ENCODE measurements at regions not wholly inside any gene's neighbourhood (a gene's known extent, or its start where the extent isn't known, plus 50 kb on each side); places are given as distances from the start of the nearest gene placed in this dataset.
"Not testable (repeated sequence)": the region's sequence is repeated elsewhere in the genome, so short reads cannot be mapped to it uniquely, and the experiment has no call there.

DNA sequence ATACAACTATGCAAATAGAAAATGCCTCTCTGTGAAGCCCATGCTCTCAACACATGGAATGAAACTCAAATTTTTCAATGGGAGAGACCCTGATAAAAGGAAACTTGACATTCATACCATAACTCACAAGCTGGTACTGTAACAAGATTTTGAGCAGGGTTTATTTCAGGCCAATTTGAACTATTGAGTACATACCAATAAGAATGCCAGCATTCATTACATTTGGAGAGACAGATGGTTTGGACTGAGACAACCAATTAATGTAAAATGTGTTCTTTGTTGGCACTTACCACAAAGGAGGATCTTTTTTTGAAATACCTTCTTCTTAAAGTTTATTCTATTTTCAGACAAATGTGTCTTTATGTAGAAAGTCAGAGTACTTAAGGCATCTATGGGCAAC, 1357.0 kb upstream of the GOT2 start:
- no peak for DNase-seq (ENCODE audit: low read depth in 3 of 3, low spot score in 2 of 3)

GRCh38 chr16:60087530-60087929, 1353.4 kb upstream of the GOT2 start:
- no peak for DNase-seq (ENCODE audit: low read depth in 3 of 3, low spot score in 2 of 3)

GRCh38 chr16:60078819-60079218, 1344.7 kb upstream of the GOT2 start:
- DNase-seq (ENCODE audit: low read depth in 3 of 3, low spot score in 2 of 3): not testable (repeated sequence)

DNA sequence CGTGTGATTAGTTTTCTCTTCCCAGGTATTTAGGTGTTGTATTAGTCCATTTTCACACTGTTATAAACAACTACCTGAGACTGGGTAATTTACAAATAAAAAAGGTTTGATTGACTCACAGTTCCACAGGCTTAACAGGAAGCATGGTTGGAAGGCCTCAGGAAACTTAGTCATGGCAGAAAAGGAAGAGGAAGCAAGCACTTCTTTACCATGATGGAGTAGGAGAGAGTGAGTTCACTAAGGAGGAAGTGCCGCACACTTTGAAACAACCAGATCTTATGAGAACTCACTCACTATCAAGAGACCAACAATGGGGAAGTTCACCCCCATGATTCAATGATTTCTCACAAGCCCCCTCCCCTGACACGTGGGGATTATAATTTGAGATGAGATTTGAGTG, 1343.7 kb upstream of the GOT2 start:
- no peak for DNase-seq (ENCODE audit: low read depth in 3 of 3, low spot score in 2 of 3)

GRCh38 chr16:60074378-60074777, 1340.3 kb upstream of the GOT2 start:
- no peak for DNase-seq (ENCODE audit: low read depth in 3 of 3, low spot score in 2 of 3)

- no peak for DNase-seq (ENCODE audit: low read depth in 3 of 3, low spot score in 2 of 3)
Observed at GRCh38 chr16:60073376-60073775, 1339.3 kb upstream of the GOT2 start.

GRCh38 chr16:60064026-60064425, 1329.9 kb upstream of the GOT2 start:
- no peak for DNase-seq (ENCODE audit: low read depth in 3 of 3, low spot score in 2 of 3)

DNA sequence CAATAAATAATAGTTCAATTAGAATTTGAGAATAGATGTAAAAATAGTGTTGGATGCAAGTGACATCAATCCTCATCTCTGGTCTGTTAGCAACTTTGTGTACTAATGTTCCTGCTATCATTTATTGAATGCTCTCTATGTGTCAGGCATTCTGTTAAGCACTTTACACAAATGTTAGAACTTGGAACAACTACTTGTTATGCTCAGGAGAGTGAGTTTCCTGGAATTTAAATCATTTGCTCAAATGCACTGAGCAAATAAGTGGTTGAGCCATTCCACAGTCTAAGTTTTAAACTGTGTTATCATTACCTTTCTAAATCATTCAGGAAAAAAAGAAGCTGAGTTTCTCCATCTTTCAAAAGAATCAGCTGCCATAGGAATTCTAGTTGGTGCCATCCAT, 1327.3 kb upstream of the GOT2 start:
- no peak for DNase-seq (ENCODE audit: low read depth in 3 of 3, low spot score in 2 of 3)

DNA sequence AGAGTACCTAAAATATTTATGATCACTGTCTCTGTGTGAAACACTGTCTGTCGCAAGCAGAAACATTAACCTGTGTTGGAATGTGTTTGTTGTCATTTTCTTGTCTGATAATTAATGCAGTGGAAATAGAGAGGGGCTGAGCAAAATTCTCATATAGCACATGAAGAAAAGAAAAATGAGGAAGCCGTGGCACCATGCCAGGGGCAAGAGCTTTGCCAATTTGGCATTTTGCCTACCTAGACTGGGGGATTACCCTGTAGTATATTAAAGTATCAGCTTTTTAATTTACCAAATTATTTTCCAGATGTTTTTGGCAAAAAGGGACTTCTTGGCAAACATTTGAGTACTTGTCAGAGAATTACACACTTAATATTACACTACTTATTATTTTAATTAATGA, 1326.6 kb upstream of the GOT2 start:
- DNase-seq (ENCODE audit: low read depth in 3 of 3, low spot score in 2 of 3): no peak

GRCh38 chr16:60059141-60059540, 1325.0 kb upstream of the GOT2 start:
- no peak for DNase-seq (ENCODE audit: low read depth in 3 of 3, low spot score in 2 of 3)

GRCh38 chr16:60041671-60042070, 1307.6 kb upstream of the GOT2 start:
- DNase-seq (ENCODE audit: low read depth in 3 of 3, low spot score in 2 of 3): no peak

DNA sequence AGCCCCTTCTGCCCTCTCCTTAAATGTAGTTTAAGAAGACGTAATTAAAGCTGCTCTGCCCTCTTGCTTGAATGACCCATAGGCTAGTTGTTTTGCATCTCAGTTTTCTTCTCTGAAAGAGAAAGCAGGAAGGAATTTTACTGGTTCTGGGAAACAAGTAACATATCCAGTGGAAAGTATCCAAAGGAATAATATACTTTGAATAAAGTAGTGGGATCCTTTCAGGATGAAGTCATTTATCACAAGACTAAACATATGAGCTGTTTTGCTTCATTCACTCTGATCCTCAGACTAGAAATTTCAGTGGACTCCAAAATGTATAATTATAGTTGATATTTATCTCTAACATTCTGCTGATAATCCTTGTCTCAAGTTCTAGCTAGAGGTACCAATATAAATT, 1297.6 kb upstream of the GOT2 start:
- DNase-seq (ENCODE audit: low read depth in 3 of 3, low spot score in 2 of 3): no peak

- DNase-seq (ENCODE audit: low read depth in 3 of 3, low spot score in 2 of 3): no peak
Observed at GRCh38 chr16:60027351-60027750, 1293.2 kb upstream of the GOT2 start.

DNA sequence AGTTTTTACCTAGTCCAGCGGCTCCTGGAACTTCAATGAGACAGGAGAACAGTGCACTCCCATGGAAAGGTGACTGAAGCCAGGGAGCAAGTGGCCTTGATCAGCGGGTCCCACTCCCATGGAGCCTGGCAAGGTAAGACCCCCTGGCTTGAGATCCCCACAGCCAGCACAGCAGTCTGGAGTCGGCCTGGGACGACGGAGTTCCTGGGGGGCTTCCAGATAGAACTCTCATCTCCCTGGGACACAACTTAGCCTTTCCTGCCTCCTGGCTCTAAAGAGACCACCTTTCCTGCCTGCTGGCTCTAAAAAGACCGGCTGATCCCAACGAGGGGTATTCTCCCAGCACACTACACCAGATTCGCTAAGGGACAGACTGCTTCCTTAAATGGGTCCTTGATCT, 1279.0 kb upstream of the GOT2 start:
- DNase-seq (ENCODE audit: low read depth in 3 of 3, low spot score in 2 of 3): no peak

GRCh38 chr16:60001523-60001922, 1267.4 kb upstream of the GOT2 start:
- DNase-seq (ENCODE audit: low read depth in 3 of 3, low spot score in 2 of 3): no peak

GRCh38 chr16:59997706-59998105, 1263.6 kb upstream of the GOT2 start:
- no peak for DNase-seq (ENCODE audit: low read depth in 3 of 3, low spot score in 2 of 3)

DNA sequence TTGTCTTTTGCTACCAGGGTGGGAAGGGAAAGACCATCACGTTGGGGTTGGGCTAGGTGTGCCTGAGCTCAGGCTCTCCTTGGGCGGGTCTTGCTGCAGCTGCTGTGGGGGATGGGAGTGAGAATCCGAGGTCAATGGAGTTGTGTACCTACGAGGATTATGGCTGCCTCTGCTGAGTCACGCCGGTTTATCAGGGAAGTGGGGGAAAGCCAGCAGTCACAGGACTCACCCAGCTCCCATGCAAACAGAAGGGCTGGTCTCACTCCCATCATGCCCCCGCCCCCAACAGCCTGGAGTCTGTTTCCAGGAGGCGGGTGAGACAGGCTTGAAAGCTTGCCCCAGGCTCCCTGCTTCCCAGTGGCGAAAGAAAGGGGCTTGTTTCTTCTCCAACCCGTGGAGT, 1259.0 kb upstream of the GOT2 start:
- DNase-seq (ENCODE audit: low read depth in 3 of 3, low spot score in 2 of 3): no peak

DNA sequence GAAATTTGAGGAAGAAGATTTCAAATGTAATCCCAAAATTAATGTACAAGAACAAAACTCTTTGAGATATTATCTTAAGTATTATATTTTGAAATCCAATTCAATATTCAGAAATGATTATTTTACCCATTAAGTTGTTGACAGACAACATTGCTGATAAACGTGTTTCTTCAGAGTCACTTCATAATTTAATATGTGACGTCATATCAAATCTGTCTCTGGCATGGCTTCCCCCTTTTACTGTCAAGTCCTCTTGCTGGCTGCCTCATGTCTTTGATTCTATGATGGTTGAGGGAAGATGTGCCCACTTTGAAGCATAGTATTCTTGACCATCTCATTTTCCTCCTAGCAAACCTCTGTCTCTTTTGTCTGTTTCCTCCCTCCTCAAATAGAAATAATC, 1257.1 kb upstream of the GOT2 start:
- no peak for DNase-seq (ENCODE audit: low read depth in 3 of 3, low spot score in 2 of 3)

DNA sequence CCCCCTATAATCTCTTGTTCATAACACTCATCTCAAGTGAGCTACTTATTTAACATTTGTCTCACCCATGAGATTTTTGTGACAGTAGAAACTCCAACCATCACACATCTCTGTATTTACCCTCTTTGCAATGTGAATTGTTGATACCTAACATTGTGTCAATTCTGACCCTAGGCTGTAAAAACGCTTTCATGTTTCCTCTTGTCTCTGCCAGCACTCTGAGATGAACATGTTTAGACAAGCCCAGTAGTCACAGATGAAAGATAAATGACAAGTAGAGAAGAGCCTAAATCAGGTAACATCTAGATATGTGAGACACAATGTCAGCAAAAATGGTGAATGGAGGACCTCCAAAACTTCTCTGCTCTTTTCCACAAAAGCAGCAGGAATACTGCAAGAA, 1254.5 kb upstream of the GOT2 start:
- no peak for DNase-seq (ENCODE audit: low read depth in 3 of 3, low spot score in 2 of 3)

DNA sequence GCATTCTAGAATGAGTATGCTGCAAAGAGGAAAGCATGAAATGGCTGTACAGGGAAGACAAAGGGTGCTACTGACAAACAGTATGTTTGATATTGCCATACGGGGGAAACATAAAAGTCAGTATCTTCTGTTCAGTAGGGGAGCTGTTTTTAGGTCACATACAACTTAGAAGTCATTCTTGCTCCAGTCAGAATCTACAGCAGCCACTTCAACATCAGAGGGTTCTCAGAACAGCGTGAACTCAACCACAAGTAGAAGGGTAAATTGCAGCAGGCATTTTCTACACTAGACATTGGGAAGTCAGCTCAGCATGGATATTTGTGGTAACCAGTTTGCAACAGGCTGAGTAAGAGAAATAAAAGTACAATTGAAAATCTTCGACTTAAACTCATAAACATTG, 1241.8 kb upstream of the GOT2 start:
- DNase-seq (ENCODE audit: low read depth in 3 of 3, low spot score in 2 of 3): no peak

- no peak for DNase-seq (ENCODE audit: low read depth in 3 of 3, low spot score in 2 of 3)
Observed at GRCh38 chr16:59973966-59974365, 1239.8 kb upstream of the GOT2 start.

GRCh38 chr16:59971264-59971663, 1237.1 kb upstream of the GOT2 start:
- DNase-seq (ENCODE audit: low read depth in 3 of 3, low spot score in 2 of 3): no peak

GRCh38 chr16:59964232-59964924, 1230.3 kb upstream of the GOT2 start:
- no peak for DNase-seq (ENCODE audit: low read depth in 3 of 3, low spot score in 2 of 3)

All from right renal cortex interstitium (tissue), 3 donors.